ENCODE measurements at regions not wholly inside any gene's neighbourhood (a gene's known extent, or its start where the extent isn't known, plus 50 kb on each side); places are given as distances from the start of the nearest gene placed in this dataset.

DNA sequence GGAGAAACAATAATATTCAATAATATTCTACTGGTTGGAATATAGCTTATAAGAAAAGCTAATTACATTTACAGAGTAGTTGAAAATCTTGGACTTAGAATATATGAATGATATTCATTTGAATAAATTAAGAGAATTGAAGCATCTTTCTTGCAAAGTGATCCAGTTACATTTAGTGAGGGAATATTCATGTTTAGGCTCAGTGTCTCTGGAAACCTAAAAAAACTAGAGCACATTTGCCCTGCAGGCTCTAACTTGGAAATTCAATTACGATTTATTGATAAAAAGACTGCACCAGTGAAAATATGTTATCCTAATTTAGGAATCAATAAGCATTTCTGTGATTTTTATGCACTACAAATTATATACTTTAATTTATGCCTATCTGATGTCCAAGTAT is 58.3 kb upstream of the RAP1GDS1 start:
- Histone ChIP-seq H3K4me3 (ENCODE audit: low read length) (peak overlapping the region; percentile 70), H4K20me1 (ENCODE audit: insufficient read depth, low read length) (no peaks in the 10 kb centered on the region), H3K4me2 (ENCODE audit: low read length) (peak overlapping the region; percentile 89), H3K4me1 (ENCODE audit: low read length) (peaks cover 32% of the 10 kb centered on the region), H3K79me2 (ENCODE audit: low read length) (no peaks in the 10 kb centered on the region), H2AFZ (ENCODE audit: low read depth, low read length) (no peak overlapping the region), H3K27me3 (ENCODE audit: low read depth, low read length) (no peaks in the 10 kb centered on the region), H3K9ac (ENCODE audit: low read length) (peak overlapping the region; percentile 82), H3K9me3 (ENCODE audit: insufficient read depth, low read length) (peaks cover 13% of the 10 kb centered on the region), H3K27ac (ENCODE audit: low read length) (peak overlapping the region; percentile 98), H3K36me3 (replicated peaks; ENCODE audit: low read depth, low read length) (peaks cover 11% of the 10 kb centered on the region)
- TF ChIP-seq, protein P1, sequence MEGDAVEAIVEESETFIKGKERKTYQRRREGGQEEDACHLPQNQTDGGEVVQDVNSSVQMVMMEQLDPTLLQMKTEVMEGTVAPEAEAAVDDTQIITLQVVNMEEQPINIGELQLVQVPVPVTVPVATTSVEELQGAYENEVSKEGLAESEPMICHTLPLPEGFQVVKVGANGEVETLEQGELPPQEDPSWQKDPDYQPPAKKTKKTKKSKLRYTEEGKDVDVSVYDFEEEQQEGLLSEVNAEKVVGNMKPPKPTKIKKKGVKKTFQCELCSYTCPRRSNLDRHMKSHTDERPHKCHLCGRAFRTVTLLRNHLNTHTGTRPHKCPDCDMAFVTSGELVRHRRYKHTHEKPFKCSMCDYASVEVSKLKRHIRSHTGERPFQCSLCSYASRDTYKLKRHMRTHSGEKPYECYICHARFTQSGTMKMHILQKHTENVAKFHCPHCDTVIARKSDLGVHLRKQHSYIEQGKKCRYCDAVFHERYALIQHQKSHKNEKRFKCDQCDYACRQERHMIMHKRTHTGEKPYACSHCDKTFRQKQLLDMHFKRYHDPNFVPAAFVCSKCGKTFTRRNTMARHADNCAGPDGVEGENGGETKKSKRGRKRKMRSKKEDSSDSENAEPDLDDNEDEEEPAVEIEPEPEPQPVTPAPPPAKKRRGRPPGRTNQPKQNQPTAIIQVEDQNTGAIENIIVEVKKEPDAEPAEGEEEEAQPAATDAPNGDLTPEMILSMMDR (IDR thresholded peaks at IDR 0.05; ENCODE audit: low read depth, low read length), result no peak
- no peak for TF ChIP-seq EZH2phosphoT487 (IDR thresholded peaks at IDR 0.05; ENCODE audit: low read depth)

DNA sequence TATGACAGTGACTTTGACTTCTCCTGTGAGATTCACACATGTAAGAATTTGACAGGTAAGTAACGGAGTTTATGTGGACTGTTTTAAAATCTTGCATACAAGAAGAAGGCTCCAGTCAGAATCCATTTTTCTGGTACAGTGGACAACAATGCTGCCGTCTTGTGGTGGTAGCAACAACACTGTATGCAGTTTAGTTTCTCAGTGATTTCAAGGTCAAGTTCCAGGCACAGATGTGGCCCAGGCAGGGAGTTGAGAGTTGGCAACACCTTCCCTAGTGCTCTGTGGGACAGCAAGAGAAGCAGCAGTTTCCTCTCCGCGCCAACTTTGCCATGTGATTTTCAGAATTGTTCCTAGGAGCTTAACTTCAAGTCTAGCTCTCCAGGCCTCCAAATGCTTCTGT is 56.0 kb upstream of the STPG2 start:
- H3K9me3 ChIP-seq (ENCODE audit: insufficient read depth, low read length), result peaks cover 30% of the 10 kb centered on the region
- H3K36me3 ChIP-seq (replicated peaks; ENCODE audit: low read depth, low read length), result peaks cover 14% of the 10 kb centered on the region
- H2AFZ ChIP-seq (ENCODE audit: low read depth, low read length), result 0 out of 2 replicates have a peak overlapping the region, but pooled peaks have one; percentile 8
- H3K4me3 ChIP-seq (ENCODE audit: low read length), result no peak overlapping the region
- peaks cover 19% of the 10 kb centered on the region for H3K4me1 ChIP-seq (ENCODE audit: low read length)
- H3K79me2 ChIP-seq (ENCODE audit: low read length), result no peaks in the 10 kb centered on the region
- TF ChIP-seq EZH2phosphoT487 (IDR thresholded peaks at IDR 0.05; ENCODE audit: low read depth), result no peak
- TF ChIP-seq, protein P1 (IDR thresholded peaks at IDR 0.05; ENCODE audit: low read depth, low read length), result peak; percentile 48
- no peak overlapping the region for H3K27ac ChIP-seq (ENCODE audit: low read length)
- no peaks in the 10 kb centered on the region for H4K20me1 ChIP-seq (ENCODE audit: insufficient read depth, low read length)
- no peaks in the 10 kb centered on the region for H3K27me3 ChIP-seq (ENCODE audit: low read depth, low read length)
- no peak overlapping the region for H3K9ac ChIP-seq (ENCODE audit: low read length)
- H3K4me2 ChIP-seq (ENCODE audit: low read length), result no peak overlapping the region

DNA sequence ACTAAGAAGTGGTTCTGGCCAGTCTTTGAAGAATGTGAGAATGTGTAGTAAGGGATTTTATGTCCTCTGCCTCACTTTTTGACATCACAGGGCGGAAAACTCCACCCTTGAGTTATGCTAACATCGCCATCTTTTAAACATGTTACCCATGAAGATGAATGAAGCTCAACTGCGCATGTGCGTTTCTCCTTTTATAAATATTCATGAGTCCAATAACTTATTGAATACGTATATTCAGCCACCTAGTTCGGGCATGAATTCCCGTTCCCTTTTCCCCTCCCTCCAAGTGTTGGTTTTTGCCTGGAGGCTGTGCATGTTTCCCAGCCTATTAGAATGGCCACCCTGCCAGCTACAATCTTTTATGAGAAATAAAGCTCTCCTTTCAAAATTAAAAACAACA is 51.7 kb upstream of the STPG2 start:
- Histone ChIP-seq H3K9me3 (ENCODE audit: insufficient read depth, low read length) (peaks cover 48% of the 10 kb centered on the region), H3K4me3 (ENCODE audit: low read length) (no peak overlapping the region), H3K27me3 (ENCODE audit: low read depth, low read length) (no peaks in the 10 kb centered on the region), H3K9ac (ENCODE audit: low read length) (no peak overlapping the region), H3K4me1 (ENCODE audit: low read length) (no peaks in the 10 kb centered on the region), H3K36me3 (replicated peaks; ENCODE audit: low read depth, low read length) (peaks cover 5% of the 10 kb centered on the region), H3K27ac (ENCODE audit: low read length) (no peak overlapping the region), H3K4me2 (ENCODE audit: low read length) (no peak overlapping the region), H4K20me1 (ENCODE audit: insufficient read depth, low read length) (no peaks in the 10 kb centered on the region), H3K79me2 (ENCODE audit: low read length) (no peaks in the 10 kb centered on the region), H2AFZ (ENCODE audit: low read depth, low read length) (no peak overlapping the region)
- TF ChIP-seq, protein P1 (IDR thresholded peaks at IDR 0.05; ENCODE audit: low read depth, low read length), result no peak
- no peak for TF ChIP-seq EZH2phosphoT487 (IDR thresholded peaks at IDR 0.05; ENCODE audit: low read depth)

DNA sequence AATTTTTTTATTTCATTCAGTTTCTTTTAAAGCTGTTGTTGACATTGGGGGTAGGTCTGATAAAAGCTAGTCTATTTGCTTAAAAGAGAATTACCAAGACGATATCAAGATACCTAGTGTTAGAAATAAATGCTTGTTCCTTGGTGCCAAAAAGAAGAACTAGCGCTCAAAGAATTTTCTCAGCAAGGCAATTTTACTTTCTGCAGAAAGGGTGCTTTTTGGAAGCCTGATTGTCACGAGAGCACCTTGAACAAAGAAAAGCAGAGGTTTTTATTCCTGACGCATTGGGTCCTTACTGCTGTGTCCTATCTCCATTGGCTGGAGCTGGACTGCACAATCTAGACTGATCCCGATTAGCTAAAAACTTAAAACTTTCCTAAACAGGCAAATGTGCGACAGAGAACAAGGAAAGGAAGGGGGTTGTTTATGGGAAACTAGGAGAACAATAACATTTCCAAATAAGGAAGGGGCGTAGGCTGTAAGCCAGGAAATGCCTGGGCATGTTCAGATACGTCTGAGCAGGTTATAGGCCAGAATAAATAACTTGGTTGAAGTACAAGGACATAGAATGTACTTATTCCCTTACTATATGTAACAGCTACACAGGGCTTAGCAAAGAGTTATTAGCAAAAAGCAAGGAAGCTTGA is 50.3 kb upstream of the STPG2 start:
- Histone ChIP-seq H3K36me3 (replicated peaks; ENCODE audit: low read depth, low read length) (peaks cover 11% of the 10 kb centered on the region), H3K4me1 (ENCODE audit: low read length) (no peaks in the 10 kb centered on the region), H3K9me3 (ENCODE audit: insufficient read depth, low read length) (peaks cover 52% of the 10 kb centered on the region), H3K27ac (ENCODE audit: low read length) (no peak overlapping the region), H3K27me3 (ENCODE audit: low read depth, low read length) (no peaks in the 10 kb centered on the region), H3K9ac (ENCODE audit: low read length) (no peak overlapping the region), H3K4me2 (ENCODE audit: low read length) (no peak overlapping the region), H4K20me1 (ENCODE audit: insufficient read depth, low read length) (no peaks in the 10 kb centered on the region), H2AFZ (ENCODE audit: low read depth, low read length) (no peak overlapping the region), H3K79me2 (ENCODE audit: low read length) (no peaks in the 10 kb centered on the region), H3K4me3 (ENCODE audit: low read length) (no peak overlapping the region)
- no peak for TF ChIP-seq EZH2phosphoT487 (IDR thresholded peaks at IDR 0.05; ENCODE audit: low read depth)
- TF ChIP-seq, protein P1 (IDR thresholded peaks at IDR 0.05; ENCODE audit: low read depth, low read length), result no peak

All from OCI-LY3 (cell line).